Smooth muscle cell (in vitro differentiated cells): ENCODE measurements at regions not wholly inside any gene's neighbourhood (a gene's known extent, or its start where the extent isn't known, plus 50 kb on each side); places are given as distances from the start of the nearest gene placed in this dataset.

Source experiments
- DNase-seq: peaks from one replicate; lab custom pipeline; 2025; ENCODE audit not compliant: unreplicated experiment; lab: John Stamatoyannopoulos, UW
- H2AFZ ChIP-seq: fragments of 200-600 bp; sonication (generic); 2 replicates; pipeline ENCODE4 v1.6.0; 2016; ENCODE audit warnings: antibody characterized with exemption, low read depth, mild to moderate bottlenecking
- H3F3A ChIP-seq: fragments of 200-600 bp; sonication (generic); 2 replicates; pipeline ENCODE4 v1.6.0; 2017; ENCODE audit warnings: antibody characterized with exemption, low read depth
- H3K27ac ChIP-seq: fragments of 200-600 bp; sonication (generic); 2 replicates; pipeline ENCODE4 v1.5.1; 2016; ENCODE audit warnings: low read depth, mild to moderate bottlenecking
- H3K27me3 ChIP-seq: fragments of 200-600 bp; sonication (generic); 2 replicates; pipeline ENCODE4 v1.6.1; 2016; ENCODE audit warnings: low read depth, mild to moderate bottlenecking
- H3K36me3 ChIP-seq: fragments of 200-600 bp; sonication (generic); 2 replicates; pipeline ENCODE4 v1.5.1; 2016; ENCODE audit warnings: low read depth
- H3K4me1 ChIP-seq: fragments of 200-600 bp; sonication (generic); 2 replicates; pipeline ENCODE4 v1.5.1; 2016; ENCODE audit warnings: low read depth
- H3K4me2 ChIP-seq: fragments of 200-600 bp; sonication (generic); 2 replicates; pipeline ENCODE4 v1.6.0; 2016; ENCODE audit warnings: mild to moderate bottlenecking
- H3K4me3 ChIP-seq: fragments of 200-600 bp; sonication (generic); 2 replicates; pipeline ENCODE4 v1.5.1; 2016; ENCODE audit warnings: mild to moderate bottlenecking
- H3K79me2 ChIP-seq: fragments of 200-600 bp; sonication (generic); 2 replicates; pipeline ENCODE4 v1.6.0; 2016; ENCODE audit warnings: low read depth, mild to moderate bottlenecking
- H3K9ac ChIP-seq: fragments of 200-600 bp; sonication (generic); 2 replicates; pipeline ENCODE4 v1.6.0; 2016; ENCODE audit warnings: low read depth
- H3K9me3 ChIP-seq: fragments of 200-600 bp; sonication (generic); replicated peaks from 2 replicates; pipeline ENCODE4 v1.5.1; 2016; ENCODE audit warnings: low read depth
- H4K20me1 ChIP-seq: fragments of 200-600 bp; sonication (generic); 2 replicates; pipeline ENCODE4 v1.6.0; 2016; ENCODE audit warnings: low read depth
- WGBS: methylation state at CpG from one replicate; pipeline ENCODE4 v1.1.7; 2016; ENCODE audit warnings: low lambda C conversion rate; 5-methylcytosine and 5-hydroxymethylcytosine counted together
- TF ChIP-seq, protein P1 (sequence below): fragments of 200-600 bp; sonication (generic); IDR thresholded peaks from 2 replicates; pipeline ENCODE4 v1.5.1; 2017; ENCODE audit warnings: borderline replicate concordance, mild to moderate bottlenecking, antibody characterized with exemption; ENCODE audit not compliant: insufficient read depth, poor library complexity, severe bottlenecking

GRCh38 chr12:93279565-93280412 is 97.9 kb upstream of the NUDT4 start:
- H3K27ac ChIP-seq: no peak overlapping the region
- H3K9me3 ChIP-seq: no peaks in the 10 kb centered on the region
- no peak overlapping the region for H3K9ac ChIP-seq
- H3K79me2 ChIP-seq: no peaks in the 10 kb centered on the region
- H3K4me3 ChIP-seq: no peak overlapping the region
- H3K4me1 ChIP-seq: peaks cover 9% of the 10 kb centered on the region
- TF ChIP-seq, protein P1, sequence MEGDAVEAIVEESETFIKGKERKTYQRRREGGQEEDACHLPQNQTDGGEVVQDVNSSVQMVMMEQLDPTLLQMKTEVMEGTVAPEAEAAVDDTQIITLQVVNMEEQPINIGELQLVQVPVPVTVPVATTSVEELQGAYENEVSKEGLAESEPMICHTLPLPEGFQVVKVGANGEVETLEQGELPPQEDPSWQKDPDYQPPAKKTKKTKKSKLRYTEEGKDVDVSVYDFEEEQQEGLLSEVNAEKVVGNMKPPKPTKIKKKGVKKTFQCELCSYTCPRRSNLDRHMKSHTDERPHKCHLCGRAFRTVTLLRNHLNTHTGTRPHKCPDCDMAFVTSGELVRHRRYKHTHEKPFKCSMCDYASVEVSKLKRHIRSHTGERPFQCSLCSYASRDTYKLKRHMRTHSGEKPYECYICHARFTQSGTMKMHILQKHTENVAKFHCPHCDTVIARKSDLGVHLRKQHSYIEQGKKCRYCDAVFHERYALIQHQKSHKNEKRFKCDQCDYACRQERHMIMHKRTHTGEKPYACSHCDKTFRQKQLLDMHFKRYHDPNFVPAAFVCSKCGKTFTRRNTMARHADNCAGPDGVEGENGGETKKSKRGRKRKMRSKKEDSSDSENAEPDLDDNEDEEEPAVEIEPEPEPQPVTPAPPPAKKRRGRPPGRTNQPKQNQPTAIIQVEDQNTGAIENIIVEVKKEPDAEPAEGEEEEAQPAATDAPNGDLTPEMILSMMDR: no peak
- no peak overlapping the region for H3K4me2 ChIP-seq
- H4K20me1 ChIP-seq: no peaks in the 10 kb centered on the region
- H3F3A ChIP-seq: no peaks in the 10 kb centered on the region
- H3K27me3 ChIP-seq: no peaks in the 10 kb centered on the region
- no peaks in the 10 kb centered on the region for H3K36me3 ChIP-seq
- DNase-seq: no peak
- WGBS: 48% methylated on average over 2 of the region's 2 CpGs
- no peak overlapping the region for H2AFZ ChIP-seq

- no peaks in the 10 kb centered on the region for H3F3A ChIP-seq
- H3K9me3 ChIP-seq: no peaks in the 10 kb centered on the region
- no peak overlapping the region for H3K27ac ChIP-seq
- no peak overlapping the region for H3K9ac ChIP-seq
- no peaks in the 10 kb centered on the region for H4K20me1 ChIP-seq
- TF ChIP-seq, protein P1: no peak
- H3K36me3 ChIP-seq: no peaks in the 10 kb centered on the region
- no peaks in the 10 kb centered on the region for H3K79me2 ChIP-seq
- no peaks in the 10 kb centered on the region for H3K27me3 ChIP-seq
- H3K4me1 ChIP-seq: no peaks in the 10 kb centered on the region
- no peak overlapping the region for H2AFZ ChIP-seq
- WGBS: 87% methylated on average over 3 of the region's 3 CpGs
- no peak for DNase-seq
- no peak overlapping the region for H3K4me3 ChIP-seq
- H3K4me2 ChIP-seq: no peak overlapping the region
Observed at GRCh38 chr12:93287149-93287548, 90.6 kb upstream of the NUDT4 start.

- Histone ChIP-seq H3F3A (no peaks in the 10 kb centered on the region), H3K79me2 (no peaks in the 10 kb centered on the region), H3K9me3 (no peaks in the 10 kb centered on the region), H3K27me3 (no peaks in the 10 kb centered on the region), H3K9ac (no peak overlapping the region), H3K4me1 (no peaks in the 10 kb centered on the region), H3K27ac (no peak overlapping the region), H3K36me3 (no peaks in the 10 kb centered on the region), H4K20me1 (no peaks in the 10 kb centered on the region), H3K4me2 (no peak overlapping the region), H2AFZ (no peak overlapping the region), H3K4me3 (no peak overlapping the region)
- TF ChIP-seq, protein P1: no peak
- no peak for DNase-seq
Observed at GRCh38 chr12:93288626-93289025, 89.1 kb upstream of the NUDT4 start.

DNA sequence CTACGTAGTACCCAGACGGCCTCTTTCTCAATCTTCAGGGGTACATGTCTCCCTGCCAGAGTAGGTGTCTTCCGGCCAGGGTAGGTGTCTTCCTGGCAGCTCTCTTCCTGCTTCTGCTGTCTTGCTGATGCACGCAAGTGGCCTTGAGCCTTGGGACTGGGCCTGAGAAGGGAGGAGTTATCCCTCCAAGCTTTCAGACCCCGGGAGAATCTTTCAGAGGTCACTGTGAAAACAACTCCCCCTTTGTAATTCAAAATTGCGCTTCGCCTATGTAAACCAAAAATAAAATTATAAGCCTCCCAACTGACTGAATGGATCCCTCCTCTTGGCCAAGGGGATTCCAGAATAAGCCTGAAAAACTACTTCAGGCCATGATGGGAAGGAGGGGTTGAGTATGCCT is 87.3 kb upstream of the NUDT4 start:
- Histone ChIP-seq H2AFZ (no peak overlapping the region), H3K9me3 (no peaks in the 10 kb centered on the region), H3K79me2 (no peaks in the 10 kb centered on the region), H3K4me2 (no peak overlapping the region), H3K27me3 (no peaks in the 10 kb centered on the region), H3K4me1 (no peaks in the 10 kb centered on the region), H3K4me3 (no peak overlapping the region), H4K20me1 (no peaks in the 10 kb centered on the region), H3F3A (no peaks in the 10 kb centered on the region), H3K36me3 (no peaks in the 10 kb centered on the region), H3K9ac (no peak overlapping the region), H3K27ac (no peak overlapping the region)
- 85% methylated on average over 7 of the region's 7 CpGs for WGBS
- no peak for DNase-seq
- TF ChIP-seq, protein P1: no peak
